HEK293 (cell line): ENCODE measurements at regions not wholly inside any gene's neighbourhood (a gene's known extent, or its start where the extent isn't known, plus 50 kb on each side); places are given as distances from the start of the nearest gene placed in this dataset.

Experiments
- CTCF ChIP-seq: fragments of 450-650 bp; formaldehyde crosslinking; IDR thresholded peaks from 2 replicates; pipeline ENCODE4 v1.5.1; 2016; ENCODE audit warnings: missing biosample characterization, missing genetic modification characterization
- YY1 ChIP-seq: fragments of 450-650 bp; formaldehyde crosslinking; IDR thresholded peaks from 2 replicates; pipeline ENCODE4 v1.5.1; 2018; ENCODE audit warnings: missing biosample characterization, missing genetic modification characterization
- ZNF670 ChIP-seq: fragments of 450-650 bp; formaldehyde crosslinking; IDR thresholded peaks from 2 replicates; pipeline ENCODE4 v1.5.1; 2016; ENCODE audit warnings: missing biosample characterization, missing genetic modification characterization, low read depth

- TF ChIP-seq YY1 (tag by site-specific recombination) (no peak), CTCF (tag by site-specific recombination) (no peak), ZNF670 (tag by site-specific recombination) (no peak)
These were observed 430.3 kb upstream of the SEMA3A start for GRCh38 chr7:84624927-84625326.
